CD4-positive, alpha-beta T cell (primary cell): ENCODE measurements at regions not wholly inside any gene's neighbourhood (a gene's known extent, or its start where the extent isn't known, plus 50 kb on each side); places are given as distances from the start of the nearest gene placed in this dataset.

Experiments
- ATAC-seq: fragments of 200-7000 bp; cut with Tn5 transposase; one replicate; pipeline ENCODE4 v1.10.0; 2022; ENCODE audit warnings: mild to moderate bottlenecking; ENCODE audit not compliant: poor library complexity
- CTCF ChIA-PET: fragments of 350-600 bp; sonication (Branson Sonifier 250); formaldehyde crosslinking; loops from one replicate; lab custom pipeline; 2021; ENCODE audit warnings: antibody characterized with exemption, inconsistent platforms; lab: Charles Lee
- POLR2A ChIA-PET: fragments of 350-600 bp; sonication (Branson Sonifier 250); formaldehyde crosslinking; loops from one replicate; lab custom pipeline; 2021; ENCODE audit warnings: antibody characterized with exemption, inconsistent platforms; lab: Charles Lee
- DNase-seq, 14 experiments: peaks; one replicate each; pipeline ENCODE4 v3.0.0-alpha.2; 2013 to 2020; ENCODE audit warnings: mixed read lengths in 2 of 14
- H3K27ac ChIP-seq, 2 donors: one replicate each; pipeline versions ENCODE4 v1.5.1 to v1.7.0; 2013; ENCODE audit warnings: low read length in 2 of 2, low read depth in 1 of 2, mild to moderate bottlenecking in 1 of 2
- H3K27me3 ChIP-seq, 2 experiments: 1 replicate in 1 of 2; 2 replicates in 1 of 2; pipeline versions ENCODE4 v1.6.1 to v1.7.0; 2013; ENCODE audit warnings: low read length in 2 of 2, control low read depth in 1 of 2, mild to moderate bottlenecking in 1 of 2, moderate library complexity in 1 of 2; ENCODE audit not compliant: insufficient read depth in 2 of 2, control insufficient read depth in 1 of 2
- H3K36me3 ChIP-seq: one replicate; pipeline ENCODE4 v1.6.1; 2013; ENCODE audit warnings: low read length, control low read depth; ENCODE audit not compliant: insufficient read depth
- H3K4me1 ChIP-seq: one replicate; pipeline ENCODE4 v1.6.1; 2013; ENCODE audit warnings: low read length, control low read depth; ENCODE audit not compliant: insufficient read depth
- H3K4me3 ChIP-seq: one replicate; pipeline ENCODE4 v1.5.1; 2013; ENCODE audit warnings: mild to moderate bottlenecking, low read length, moderate library complexity
- H3K9me3 ChIP-seq, 2 experiments: 1 replicate in 1 of 2; 2 replicates in 1 of 2; pipeline versions ENCODE4 v1.6.1 to v1.7.0; 2013; ENCODE audit warnings: low read length in 2 of 2, mild to moderate bottlenecking in 2 of 2, control low read depth in 1 of 2, moderate library complexity in 1 of 2; ENCODE audit not compliant: control insufficient read depth in 1 of 2, insufficient read depth in 1 of 2
- H3K27ac Mint-ChIP-seq: one replicate; pipeline ENCODE4 v1.8.0; 2020; ENCODE audit warnings: mixed read lengths
- H3K27me3 Mint-ChIP-seq: one replicate; pipeline ENCODE4 v1.8.0; 2021; ENCODE audit warnings: mixed read lengths
- H3K36me3 Mint-ChIP-seq: one replicate; pipeline ENCODE4 v1.8.0; 2021; ENCODE audit warnings: low read depth, mixed read lengths
- H3K4me1 Mint-ChIP-seq: one replicate; pipeline ENCODE4 v1.8.0; 2021; ENCODE audit warnings: low read depth, mixed read lengths
- H3K4me3 Mint-ChIP-seq: one replicate; pipeline ENCODE4 v1.8.0; 2020; ENCODE audit warnings: mild to moderate bottlenecking, mixed read lengths
- H3K9me3 Mint-ChIP-seq: one replicate; pipeline ENCODE4 v1.8.0; 2020; ENCODE audit warnings: mixed read lengths
- CTCF ChIP-seq: fragments of 200-600 bp; IDR thresholded peaks from one replicate; pipeline ENCODE4 v1.8.0; 2022; ENCODE audit warnings: antibody characterized with exemption, mild to moderate bottlenecking
- intact Hi-C, 2 experiments: fragments of 100-400 bp; cut with DNase I in 1 of 2; cut with micrococcal nuclease in 1 of 2; formaldehyde crosslinking; loops; one replicate each; pipeline versions ENCODE4 v1.15.1 to v1.9.0; 2023 to 2025; cut with DNase I, micrococcal nuclease

GRCh38 chr1:165070675-165071074 is 285.8 kb downstream of the LMX1A start:
- H3K27me3 Mint-ChIP-seq, result no peaks in the 10 kb centered on the region
- no peaks in the 10 kb centered on the region for H3K36me3 Mint-ChIP-seq

GRCh38 chr1:165069829-165070228 is 286.7 kb downstream of the LMX1A start:
- Mint-ChIP-seq H3K4me1 (no peaks in the 10 kb centered on the region), H3K27me3 (no peaks in the 10 kb centered on the region), H3K27ac (no peak overlapping the region), H3K4me3 (no peak overlapping the region), H3K36me3 (no peaks in the 10 kb centered on the region), H3K9me3 (no peaks in the 10 kb centered on the region)
- H3K9me3 ChIP-seq, result no peaks in the 10 kb centered on the region
- intact Hi-C loops, result no loop called here
- no peak overlapping the region for H3K4me3 ChIP-seq
- DNase-seq (no peak), ATAC-seq (no peak)
- peaks cover 0 to 2% of the 10 kb centered on the region in 2 experiments for H3K27me3 ChIP-seq
- H3K36me3 ChIP-seq, result no peaks in the 10 kb centered on the region
- no peaks in the 10 kb centered on the region for H3K4me1 ChIP-seq
- no peak for TF ChIP-seq CTCF
- H3K27ac ChIP-seq, result no peak overlapping the region
- POLR2A ChIA-PET, result no interaction called here
- CTCF ChIA-PET, result no interaction called here

More at GRCh38 chr1:165070675-165071074, 285.8 kb downstream of the LMX1A start:
- ATAC-seq, result no peak
- no peak overlapping the region for H3K27ac ChIP-seq
- intact Hi-C loops, result no loop called here
- DNase-seq, result no peak
- ChIA-PET POLR2A (no interaction called here), CTCF (no interaction called here)
- Mint-ChIP-seq H3K4me1 (no peaks in the 10 kb centered on the region), H3K27ac (no peak overlapping the region), H3K9me3 (no peaks in the 10 kb centered on the region), H3K4me3 (no peak overlapping the region)
- H3K36me3 ChIP-seq, result no peaks in the 10 kb centered on the region
- H3K27me3 ChIP-seq, result peaks cover 0 to 2% of the 10 kb centered on the region in 2 experiments
- no peaks in the 10 kb centered on the region for H3K9me3 ChIP-seq
- no peak for TF ChIP-seq CTCF
- no peak overlapping the region for H3K4me3 ChIP-seq
- no peaks in the 10 kb centered on the region for H3K4me1 ChIP-seq

GRCh38 chr1:165068741-165069140 is 287.8 kb downstream of the LMX1A start:
- ChIA-PET CTCF (no interaction called here), POLR2A (no interaction called here)
- no peak for ATAC-seq
- Histone ChIP-seq H3K27ac (no peak overlapping the region), H3K36me3 (no peaks in the 10 kb centered on the region), H3K9me3 (no peaks in the 10 kb centered on the region), H3K4me3 (no peak overlapping the region), H3K4me1 (no peaks in the 10 kb centered on the region), H3K27me3 (no peaks in the 10 kb centered on the region)
- H3K9me3 Mint-ChIP-seq, result no peaks in the 10 kb centered on the region
- TF ChIP-seq CTCF, result no peak
- intact Hi-C loops, result no loop called here
- H3K27ac Mint-ChIP-seq, result no peak overlapping the region
- no peaks in the 10 kb centered on the region for H3K4me1 Mint-ChIP-seq
- no peak overlapping the region for H3K4me3 Mint-ChIP-seq
- H3K36me3 Mint-ChIP-seq, result no peaks in the 10 kb centered on the region
- no peak for DNase-seq
- H3K27me3 Mint-ChIP-seq, result no peaks in the 10 kb centered on the region
